Pancreas (tissue), 10 donors: ENCODE measurements at regions not wholly inside any gene's neighbourhood (a gene's known extent, or its start where the extent isn't known, plus 50 kb on each side); places are given as distances from the start of the nearest gene placed in this dataset.
"Not testable (repeated sequence)": the region's sequence is repeated elsewhere in the genome, so short reads cannot be mapped to it uniquely, and the experiment has no call there.

Source experiments
- ATAC-seq, 4 donors: fragments of 200-7000 bp; cut with Tn5 transposase; one replicate each; pipeline versions ENCODE4 v1.8.0 to v1.9.1; 2020; ENCODE audit warnings: mild to moderate bottlenecking in 4 of 4, moderate library complexity in 4 of 4
- DNase-seq, 6 donors: peaks; one replicate each; pipeline ENCODE4 v3.0.0-alpha.2; 2020
- FAIRE-seq: peaks from 2 replicates; lab custom pipeline; 2012; peaks lifted over from hg19 to GRCh38; lab: Jason Lieb, UNC
- H3K27ac ChIP-seq, 4 donors: fragments of 200-600 bp; sonication (generic); 1 replicate in 3 of 4; 2 replicates in 1 of 4; pipeline versions ENCODE4 v1.5.0 to v1.8.0; 2020
- H3K27me3 ChIP-seq, 4 donors: fragments of 200-600 bp; one replicate each; pipeline ENCODE4 v1.8.0; 2021
- H3K36me3 ChIP-seq, 3 donors: fragments of 200-600 bp; sonication (generic) in 1 of 3; one replicate each; pipeline versions ENCODE4 v1.5.0 to v1.8.0; 2020 to 2021
- H3K4me1 ChIP-seq, 3 donors: fragments of 200-600 bp; one replicate each; pipeline ENCODE4 v1.8.0; 2021
- H3K4me3 ChIP-seq, 4 donors: fragments of 200-600 bp; sonication (generic) in 2 of 4; one replicate each; pipeline versions ENCODE4 v1.5.0 to v1.8.0; 2020 to 2021
- H3K9me3 ChIP-seq, 4 donors: fragments of 200-600 bp; one replicate each; pipeline ENCODE4 v1.8.0; 2021
- WGBS, 2 donors: extraction: QIAGEN DNeasy Blood & Tissue Kit; methylation state at CpG; one replicate each; pipeline ENCODE4 v1.1.7; 2013; 5-methylcytosine and 5-hydroxymethylcytosine counted together
- intact Hi-C, 3 donors: fragments of 100-400 bp; cut with DNase I; formaldehyde crosslinking; loops; one replicate each; pipeline versions ENCODE4 v1.11.1 to v1.14.2; 2022
- TF ChIP-seq, protein P1 (sequence below), 4 donors: fragments of 200-600 bp; sonication (generic) in 3 of 4; IDR thresholded peaks; one replicate each; pipeline versions ENCODE4 v1.5.0 to v1.8.0; 2021; ENCODE audit warnings: antibody characterized with exemption in 4 of 4
- donor health status: healthy with polysubstance abuse.
- donor health status: DM: no; HTN: no; CAD: no; lungs with moderate emphysema.
- donor health status: DM: no; HTN: no; CAD: no.
- donor health status: control.
- donor health status: control.
- donor health status: Bipolar disorder and iron deficiency.
- donor health status: DM: yes; HTN: yes; CAD: no.
- donor health status: DM: no; HTN: no; CAD: no.
- donor health status: DM: no; HTN: no; CAD: no.
- donor health status: DM: yes; HTN: yes; CAD: no.

- DNase-seq (no peak), FAIRE-seq (no peak), ATAC-seq (no peak)
- 70 to 73% methylated on average over 4 of the region's 4 CpGs for WGBS, 2 donors
- TF ChIP-seq, protein P1, sequence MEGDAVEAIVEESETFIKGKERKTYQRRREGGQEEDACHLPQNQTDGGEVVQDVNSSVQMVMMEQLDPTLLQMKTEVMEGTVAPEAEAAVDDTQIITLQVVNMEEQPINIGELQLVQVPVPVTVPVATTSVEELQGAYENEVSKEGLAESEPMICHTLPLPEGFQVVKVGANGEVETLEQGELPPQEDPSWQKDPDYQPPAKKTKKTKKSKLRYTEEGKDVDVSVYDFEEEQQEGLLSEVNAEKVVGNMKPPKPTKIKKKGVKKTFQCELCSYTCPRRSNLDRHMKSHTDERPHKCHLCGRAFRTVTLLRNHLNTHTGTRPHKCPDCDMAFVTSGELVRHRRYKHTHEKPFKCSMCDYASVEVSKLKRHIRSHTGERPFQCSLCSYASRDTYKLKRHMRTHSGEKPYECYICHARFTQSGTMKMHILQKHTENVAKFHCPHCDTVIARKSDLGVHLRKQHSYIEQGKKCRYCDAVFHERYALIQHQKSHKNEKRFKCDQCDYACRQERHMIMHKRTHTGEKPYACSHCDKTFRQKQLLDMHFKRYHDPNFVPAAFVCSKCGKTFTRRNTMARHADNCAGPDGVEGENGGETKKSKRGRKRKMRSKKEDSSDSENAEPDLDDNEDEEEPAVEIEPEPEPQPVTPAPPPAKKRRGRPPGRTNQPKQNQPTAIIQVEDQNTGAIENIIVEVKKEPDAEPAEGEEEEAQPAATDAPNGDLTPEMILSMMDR (IDR thresholded peaks at IDR 0.05): no peak
- intact Hi-C loops: loop anchor here in 1 of 3 donors (5.0 kb wide), 1 partner anchor 194 kb away; no protein-coding TSS in a partner anchor
- H3K9me3 ChIP-seq: no peaks in the 10 kb centered on the region
- no peak overlapping the region for H3K27ac ChIP-seq
- H3K36me3 ChIP-seq: no peaks in the 10 kb centered on the region
- H3K4me3 ChIP-seq: no peak overlapping the region
- H3K27me3 ChIP-seq: no peaks in the 10 kb centered on the region
- no peaks in the 10 kb centered on the region for H3K4me1 ChIP-seq
Measured at GRCh38 chr10:86586516-86586915, 64.9 kb upstream of the WAPL start.

DNA sequence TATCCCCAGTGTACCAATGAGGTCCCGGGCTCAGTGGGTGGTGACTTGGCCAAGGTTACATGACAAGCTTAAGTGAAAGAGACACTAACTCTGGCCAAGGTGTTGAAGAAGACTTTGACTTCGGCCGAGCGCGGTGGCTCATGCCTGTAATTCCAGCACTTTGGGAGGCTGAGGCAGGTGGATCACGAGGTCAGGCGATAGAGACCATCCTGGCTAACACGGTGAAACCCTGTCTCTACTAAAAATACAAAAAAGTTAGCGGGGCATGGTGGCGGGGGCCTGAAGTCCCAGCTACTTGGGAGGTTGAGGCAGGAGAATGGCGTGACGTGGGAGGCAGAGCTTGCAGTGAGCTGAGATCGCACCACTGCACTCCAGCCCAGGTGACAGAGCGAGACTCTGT is 65.6 kb upstream of the OPN4 start:
- intact Hi-C loops: loop anchor here in 1 of 3 donors (5.0 kb wide), 1 partner anchor 196 kb away; no protein-coding TSS in a partner anchor
- WGBS, 2 donors: 87 to 95% methylated on average over 14 of the region's 14 CpGs
- H3K27ac ChIP-seq, H3K36me3 ChIP-seq, FAIRE-seq, H3K9me3 ChIP-seq, H3K27me3 ChIP-seq, ATAC-seq, H3K4me3 ChIP-seq, H3K4me1 ChIP-seq, DNase-seq: not testable (repeated sequence)

GRCh38 chr10:86591436-86591835 is 62.9 kb upstream of the OPN4 start:
- DNase-seq (no peak), FAIRE-seq (no peak), ATAC-seq (no peak)
- H3K4me1 ChIP-seq: no peaks in the 10 kb centered on the region
- 83 to 88% methylated on average over 6 of the region's 6 CpGs for WGBS, 2 donors
- no peaks in the 10 kb centered on the region for H3K36me3 ChIP-seq
- no peak overlapping the region for H3K4me3 ChIP-seq
- H3K27me3 ChIP-seq: no peaks in the 10 kb centered on the region
- no peaks in the 10 kb centered on the region for H3K9me3 ChIP-seq
- TF ChIP-seq, protein P1 (IDR thresholded peaks at IDR 0.05): no peak
- intact Hi-C loops: loop anchor here in 2 of 3 donors (5.0 to 10.0 kb wide), 2 partner anchors 197 to 199 kb away; no protein-coding TSS in a partner anchor
- H3K27ac ChIP-seq: no peak overlapping the region

DNA sequence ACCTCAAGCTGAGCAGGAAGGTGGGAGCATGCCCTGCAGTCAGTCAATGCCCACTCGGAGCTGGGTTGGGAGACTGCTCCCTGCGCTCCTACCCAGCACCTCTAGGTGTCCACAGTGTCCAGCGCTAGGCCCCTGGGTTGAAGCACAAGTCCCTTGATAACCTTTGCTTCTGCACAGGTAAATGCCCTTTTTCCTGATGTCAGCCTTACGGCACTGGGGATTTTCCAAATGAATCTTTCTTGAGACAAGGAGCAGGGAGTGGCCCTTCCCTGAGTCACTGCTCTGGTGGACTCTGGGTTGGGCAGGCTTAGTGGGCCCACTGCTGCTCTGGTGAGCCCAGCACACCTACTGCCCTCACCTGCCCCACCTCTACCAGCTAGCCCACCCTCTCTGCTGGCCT is 61.9 kb upstream of the OPN4 start:
- 70 to 76% methylated on average over 4 of the region's 4 CpGs for WGBS, 2 donors
- intact Hi-C loops: loop anchor here in 2 of 3 donors (5.0 to 10.0 kb wide), 2 partner anchors 198 to 200 kb away; no protein-coding TSS in a partner anchor
- Histone ChIP-seq H3K4me1 (no peaks in the 10 kb centered on the region), H3K27me3 (no peaks in the 10 kb centered on the region), H3K36me3 (no peaks in the 10 kb centered on the region), H3K4me3 (no peak overlapping the region), H3K9me3 (no peaks in the 10 kb centered on the region), H3K27ac (no peak overlapping the region)
- DNase-seq: no peak
- no peak for FAIRE-seq
- TF ChIP-seq, protein P1 (IDR thresholded peaks at IDR 0.05): no peak
- ATAC-seq: peak in 3 of 4 donors; percentile 43 to 85 (median 60)

GRCh38 chr10:86594535-86594934 is 59.8 kb upstream of the OPN4 start:
- no peak overlapping the region for H3K4me3 ChIP-seq
- no peaks in the 10 kb centered on the region for H3K27me3 ChIP-seq
- no peaks in the 10 kb centered on the region for H3K4me1 ChIP-seq
- no peaks in the 10 kb centered on the region for H3K9me3 ChIP-seq
- TF ChIP-seq, protein P1 (IDR thresholded peaks at IDR 0.05): no peak
- FAIRE-seq (no peak), ATAC-seq (no peak), DNase-seq (no peak)
- intact Hi-C loops: loop anchor here in 2 of 3 donors (5.0 to 10.0 kb wide), 2 partner anchors 200 to 202 kb away; no protein-coding TSS in a partner anchor
- WGBS, 2 donors: 80 to 84% methylated on average over 5 of the region's 5 CpGs
- H3K36me3 ChIP-seq: no peaks in the 10 kb centered on the region
- H3K27ac ChIP-seq: no peak overlapping the region
